ENCODE measurements at regions not wholly inside any gene's neighbourhood (a gene's known extent, or its start where the extent isn't known, plus 50 kb on each side); places are given as distances from the start of the nearest gene placed in this dataset.

DNA sequence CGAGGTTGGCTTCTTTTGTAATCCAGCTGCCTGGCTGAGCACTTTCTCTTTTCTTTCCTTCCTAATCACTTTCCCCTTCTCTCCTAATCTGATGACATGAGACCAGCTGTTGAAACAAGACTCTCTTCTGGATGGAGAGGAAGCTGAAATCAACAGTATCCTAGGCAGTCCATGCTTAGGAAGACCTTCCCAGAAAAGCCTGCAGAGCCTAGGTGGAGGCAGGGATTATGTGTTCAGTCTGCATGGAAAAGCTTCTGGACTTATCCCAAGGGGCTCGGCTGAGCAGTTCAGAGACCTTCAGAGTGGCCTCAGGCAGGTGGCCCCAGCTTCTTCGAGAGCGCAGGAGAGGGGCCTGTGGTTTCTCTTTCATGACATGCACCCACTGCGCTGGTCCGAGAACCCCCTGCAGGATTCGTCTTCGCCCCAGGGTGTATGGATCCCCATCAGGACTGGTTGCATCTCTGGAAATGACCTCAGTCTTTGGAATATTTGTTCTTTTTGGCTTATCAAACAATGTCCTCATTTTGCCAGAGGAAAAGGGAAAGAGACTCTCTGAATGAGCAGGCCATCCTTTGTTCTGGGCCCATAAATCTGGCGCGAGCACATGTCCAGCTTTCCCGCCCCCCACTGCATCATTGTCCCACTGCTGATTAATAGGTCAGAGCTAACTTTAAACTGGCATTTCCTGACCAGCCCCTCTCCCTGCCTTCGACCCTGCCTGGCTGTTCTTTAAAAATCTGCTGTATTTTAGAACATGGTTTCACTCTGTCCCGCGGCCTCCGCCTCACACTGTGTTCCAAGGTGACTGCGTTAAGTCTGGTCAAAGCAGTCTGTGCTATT, 177.9 kb upstream of the KLF4 start:
- no peak overlapping the region for H3K27ac ChIP-seq (ENCODE audit: insufficient read depth, low read depth, low read length, poor library complexity, severe bottlenecking)

DNA sequence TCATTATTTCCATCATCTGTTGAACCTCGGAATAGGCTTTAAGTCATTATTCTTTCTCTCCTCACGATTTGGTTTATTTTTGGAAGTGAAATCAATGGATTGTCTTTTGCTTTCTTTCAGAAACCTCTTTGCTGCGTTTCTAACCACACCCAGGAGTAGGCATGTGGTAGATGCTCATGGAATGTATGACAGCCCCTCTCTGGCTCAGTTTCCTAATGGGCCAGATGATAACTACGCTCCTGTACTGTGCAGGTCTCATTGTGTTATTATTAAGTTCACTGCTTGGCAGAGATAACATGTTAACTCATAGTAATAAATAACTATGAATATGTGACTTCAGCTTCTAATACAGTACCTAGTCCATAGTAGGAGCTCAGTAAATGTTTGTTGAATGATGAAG, 175.5 kb upstream of the KLF4 start:
- no peaks in the 10 kb centered on the region for H3K27me3 ChIP-seq (ENCODE audit: control insufficient read depth, insufficient read depth, low read length, poor library complexity, severe bottlenecking)
- no peaks in the 10 kb centered on the region for H3K36me3 ChIP-seq (ENCODE audit: control insufficient read depth, insufficient read depth, low read length)
- no peaks in the 10 kb centered on the region for H3K4me1 ChIP-seq (ENCODE audit: control insufficient read depth, insufficient read depth, low read length)
- H3K4me3 ChIP-seq (ENCODE audit: insufficient read depth, low read depth, low read length), result no peak overlapping the region
- H3K9me3 ChIP-seq (ENCODE audit: control insufficient read depth, low read length), result no peaks in the 10 kb centered on the region
- WGBS, 2 experiments, result 95 to 97% methylated on average over 4 of the region's 4 CpGs
- H3K27ac ChIP-seq (ENCODE audit: insufficient read depth, low read depth, low read length, poor library complexity, severe bottlenecking), result no peak overlapping the region

More for the DNA sequence above, 177.9 kb upstream of the KLF4 start:
- Histone ChIP-seq H3K27me3 (ENCODE audit: control insufficient read depth, insufficient read depth, low read length, poor library complexity, severe bottlenecking) (no peaks in the 10 kb centered on the region), H3K9me3 (ENCODE audit: control insufficient read depth, low read length) (no peaks in the 10 kb centered on the region), H3K4me1 (ENCODE audit: control insufficient read depth, insufficient read depth, low read length) (no peaks in the 10 kb centered on the region), H3K4me3 (ENCODE audit: insufficient read depth, low read depth, low read length) (no peak overlapping the region), H3K36me3 (ENCODE audit: control insufficient read depth, insufficient read depth, low read length) (no peaks in the 10 kb centered on the region)
- WGBS, 2 experiments, result 88 to 91% methylated on average over 16 of the region's 16 CpGs

GRCh38 chr9:107660976-107661375, 171.4 kb upstream of the KLF4 start:
- H3K9me3 ChIP-seq (ENCODE audit: control insufficient read depth, low read length), result no peaks in the 10 kb centered on the region
- no peaks in the 10 kb centered on the region for H3K36me3 ChIP-seq (ENCODE audit: control insufficient read depth, insufficient read depth, low read length)
- no peak overlapping the region for H3K4me3 ChIP-seq (ENCODE audit: insufficient read depth, low read depth, low read length)
- WGBS, 2 experiments, result 86 to 88% methylated on average over 2 of the region's 2 CpGs
- no peaks in the 10 kb centered on the region for H3K4me1 ChIP-seq (ENCODE audit: control insufficient read depth, insufficient read depth, low read length)
- H3K27me3 ChIP-seq (ENCODE audit: control insufficient read depth, insufficient read depth, low read length, poor library complexity, severe bottlenecking), result no peaks in the 10 kb centered on the region
- no peak overlapping the region for H3K27ac ChIP-seq (ENCODE audit: insufficient read depth, low read depth, low read length, poor library complexity, severe bottlenecking)

DNA sequence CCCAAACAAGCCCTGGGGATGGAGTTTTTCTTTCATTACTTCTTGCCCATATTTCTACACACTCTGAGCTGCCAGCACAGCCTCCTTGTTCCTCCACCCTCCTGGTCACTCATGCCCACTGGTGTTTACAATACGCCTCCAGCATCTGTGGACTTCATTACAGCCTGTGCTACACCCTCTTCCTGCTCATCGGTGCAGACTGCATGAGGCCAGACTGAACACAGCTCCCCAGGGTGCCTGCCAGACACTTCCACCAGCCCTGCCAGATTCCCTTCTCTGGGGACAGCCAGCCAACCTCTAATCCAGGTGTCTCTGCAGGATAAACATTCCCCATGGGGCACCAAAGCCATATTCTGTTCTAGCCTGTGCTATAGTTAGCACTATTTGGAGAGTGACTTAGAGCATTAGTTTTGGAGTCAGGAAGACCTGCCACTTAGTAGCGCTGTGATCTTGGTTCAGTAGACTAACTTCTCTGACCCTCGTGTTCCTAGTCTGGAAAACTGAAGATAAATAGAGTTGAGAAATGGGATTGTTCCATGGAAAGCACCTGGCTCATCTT, 163.8 kb upstream of the KLF4 start:
- Histone ChIP-seq H3K4me3 (ENCODE audit: insufficient read depth, low read depth, low read length) (no peak overlapping the region), H3K27ac (ENCODE audit: insufficient read depth, low read depth, low read length, poor library complexity, severe bottlenecking) (no peak overlapping the region), H3K27me3 (ENCODE audit: control insufficient read depth, insufficient read depth, low read length, poor library complexity, severe bottlenecking) (no peaks in the 10 kb centered on the region), H3K36me3 (ENCODE audit: control insufficient read depth, insufficient read depth, low read length) (no peaks in the 10 kb centered on the region), H3K4me1 (ENCODE audit: control insufficient read depth, insufficient read depth, low read length) (no peaks in the 10 kb centered on the region), H3K9me3 (ENCODE audit: control insufficient read depth, low read length) (no peaks in the 10 kb centered on the region)
- WGBS, 2 experiments, result 87 to 89% methylated on average over 4 of the region's 4 CpGs

DNA sequence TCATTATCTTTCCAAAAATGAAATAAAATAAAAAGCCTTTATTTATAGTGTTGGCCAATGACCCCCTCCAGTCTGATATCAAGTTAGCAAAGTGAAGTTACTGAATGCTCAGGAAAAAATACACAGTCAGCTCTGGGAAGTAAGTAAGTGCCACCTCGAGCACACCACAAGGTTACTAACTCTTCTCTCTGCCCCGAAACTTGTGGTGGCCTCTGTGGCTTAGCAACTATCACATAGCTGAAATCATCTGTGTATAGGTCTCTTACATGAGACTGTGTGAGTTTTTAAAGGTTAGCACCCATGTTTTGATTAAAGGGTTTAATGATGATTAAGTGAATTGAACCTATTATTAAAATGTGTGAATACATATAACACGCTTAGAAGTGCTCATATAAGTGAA, 161.4 kb upstream of the KLF4 start:
- no peak overlapping the region for H3K4me3 ChIP-seq (ENCODE audit: insufficient read depth, low read depth, low read length)
- no peak overlapping the region for H3K27ac ChIP-seq (ENCODE audit: insufficient read depth, low read depth, low read length, poor library complexity, severe bottlenecking)
- WGBS, 2 experiments, result 93 to 96% methylated on average over 3 of the region's 3 CpGs
- H3K27me3 ChIP-seq (ENCODE audit: control insufficient read depth, insufficient read depth, low read length, poor library complexity, severe bottlenecking), result no peaks in the 10 kb centered on the region
- H3K36me3 ChIP-seq (ENCODE audit: control insufficient read depth, insufficient read depth, low read length), result no peaks in the 10 kb centered on the region
- no peaks in the 10 kb centered on the region for H3K9me3 ChIP-seq (ENCODE audit: control insufficient read depth, low read length)
- H3K4me1 ChIP-seq (ENCODE audit: control insufficient read depth, insufficient read depth, low read length), result no peaks in the 10 kb centered on the region

GRCh38 chr9:107650321-107650720, 160.8 kb upstream of the KLF4 start:
- Histone ChIP-seq H3K9me3 (ENCODE audit: control insufficient read depth, low read length) (no peaks in the 10 kb centered on the region), H3K27ac (ENCODE audit: insufficient read depth, low read depth, low read length, poor library complexity, severe bottlenecking) (no peak overlapping the region), H3K27me3 (ENCODE audit: control insufficient read depth, insufficient read depth, low read length, poor library complexity, severe bottlenecking) (no peaks in the 10 kb centered on the region), H3K4me1 (ENCODE audit: control insufficient read depth, insufficient read depth, low read length) (no peaks in the 10 kb centered on the region), H3K4me3 (ENCODE audit: insufficient read depth, low read depth, low read length) (no peak overlapping the region), H3K36me3 (ENCODE audit: control insufficient read depth, insufficient read depth, low read length) (no peaks in the 10 kb centered on the region)
- 89 to 90% methylated on average over 4 of the region's 4 CpGs for WGBS, 2 experiments

DNA sequence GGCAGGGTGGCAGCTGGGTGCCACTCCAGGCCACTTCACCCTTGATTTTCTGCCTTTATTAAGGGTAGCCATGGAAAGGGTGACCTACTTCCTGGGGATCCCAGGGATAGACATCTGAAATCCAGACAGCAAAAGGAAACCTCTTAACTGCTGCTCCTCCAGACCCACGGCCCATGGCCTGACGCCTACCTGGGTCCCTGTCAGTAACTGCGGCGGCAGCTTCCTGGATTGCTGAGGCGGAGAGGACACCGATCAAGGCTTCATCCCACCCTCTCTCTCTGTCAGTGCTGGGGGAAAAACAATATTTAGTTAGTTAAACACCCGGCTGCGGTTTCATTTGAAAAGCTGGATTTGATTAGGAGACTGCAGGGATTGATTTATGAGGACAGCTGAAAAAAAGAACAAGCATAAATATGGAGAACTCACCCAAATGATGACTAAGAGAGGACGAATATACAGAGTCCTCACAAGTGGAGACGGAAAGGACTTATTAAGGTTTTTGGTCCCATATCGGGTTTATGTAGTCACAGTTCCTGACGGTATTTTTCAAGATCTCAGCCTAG, 158.7 kb upstream of the KLF4 start:
- Histone ChIP-seq H3K9me3 (ENCODE audit: control insufficient read depth, low read length) (no peaks in the 10 kb centered on the region), H3K4me1 (ENCODE audit: control insufficient read depth, insufficient read depth, low read length) (no peaks in the 10 kb centered on the region), H3K36me3 (ENCODE audit: control insufficient read depth, insufficient read depth, low read length) (no peaks in the 10 kb centered on the region), H3K27ac (ENCODE audit: insufficient read depth, low read depth, low read length, poor library complexity, severe bottlenecking) (no peak overlapping the region), H3K4me3 (ENCODE audit: insufficient read depth, low read depth, low read length) (no peak overlapping the region), H3K27me3 (ENCODE audit: control insufficient read depth, insufficient read depth, low read length, poor library complexity, severe bottlenecking) (no peaks in the 10 kb centered on the region)
- 94 to 95% methylated on average over 11 to 12 of the region's 12 CpGs for WGBS, 2 experiments

- no peaks in the 10 kb centered on the region for H3K4me1 ChIP-seq (ENCODE audit: control insufficient read depth, insufficient read depth, low read length)
- H3K9me3 ChIP-seq (ENCODE audit: control insufficient read depth, low read length), result no peaks in the 10 kb centered on the region
- no peaks in the 10 kb centered on the region for H3K27me3 ChIP-seq (ENCODE audit: control insufficient read depth, insufficient read depth, low read length, poor library complexity, severe bottlenecking)
- H3K27ac ChIP-seq (ENCODE audit: insufficient read depth, low read depth, low read length, poor library complexity, severe bottlenecking), result no peak overlapping the region
- no peaks in the 10 kb centered on the region for H3K36me3 ChIP-seq (ENCODE audit: control insufficient read depth, insufficient read depth, low read length)
- H3K4me3 ChIP-seq (ENCODE audit: insufficient read depth, low read depth, low read length), result no peak overlapping the region
- 91 to 95% methylated on average over 5 of the region's 5 CpGs for WGBS, 2 experiments
Observed at GRCh38 chr9:107647611-107648010, 158.0 kb upstream of the KLF4 start.

- Histone ChIP-seq H3K27ac (ENCODE audit: insufficient read depth, low read depth, low read length, poor library complexity, severe bottlenecking) (no peak overlapping the region), H3K4me3 (ENCODE audit: insufficient read depth, low read depth, low read length) (no peak overlapping the region), H3K9me3 (ENCODE audit: control insufficient read depth, low read length) (no peaks in the 10 kb centered on the region), H3K36me3 (ENCODE audit: control insufficient read depth, insufficient read depth, low read length) (no peaks in the 10 kb centered on the region), H3K4me1 (ENCODE audit: control insufficient read depth, insufficient read depth, low read length) (no peaks in the 10 kb centered on the region), H3K27me3 (ENCODE audit: control insufficient read depth, insufficient read depth, low read length, poor library complexity, severe bottlenecking) (no peaks in the 10 kb centered on the region)
- 90 to 92% methylated on average over 1 of the region's 1 CpG for WGBS, 2 experiments
Observed at GRCh38 chr9:107647141-107647540, 157.6 kb upstream of the KLF4 start.

- no peaks in the 10 kb centered on the region for H3K36me3 ChIP-seq (ENCODE audit: control insufficient read depth, insufficient read depth, low read length)
- WGBS, 2 experiments, result 91 to 95% methylated on average over 1 of the region's 1 CpG
- H3K27ac ChIP-seq (ENCODE audit: insufficient read depth, low read depth, low read length, poor library complexity, severe bottlenecking), result no peak overlapping the region
Observed at GRCh38 chr9:107645464-107645833, 155.9 kb upstream of the KLF4 start.

More at GRCh38 chr9:107645464-107645833, 155.9 kb upstream of the KLF4 start:
- Histone ChIP-seq H3K27me3 (ENCODE audit: control insufficient read depth, insufficient read depth, low read length, poor library complexity, severe bottlenecking) (no peaks in the 10 kb centered on the region), H3K9me3 (ENCODE audit: control insufficient read depth, low read length) (no peaks in the 10 kb centered on the region), H3K4me1 (ENCODE audit: control insufficient read depth, insufficient read depth, low read length) (no peaks in the 10 kb centered on the region), H3K4me3 (ENCODE audit: insufficient read depth, low read depth, low read length) (no peak overlapping the region)
